GM12878 (cell line): ENCODE measurements at regions not wholly inside any gene's neighbourhood (a gene's known extent, or its start where the extent isn't known, plus 50 kb on each side); places are given as distances from the start of the nearest gene placed in this dataset.

Experiments used
- ATAC-seq: fragments of 200-7000 bp; cut with Tn5 transposase; 3 replicates; pipeline ENCODE4 v1.9.1; 2020; ENCODE audit warnings: mild to moderate bottlenecking, moderate library complexity
- BruUV-seq: library from RNA; stranded (reverse); fragments of 400-500 nt; replicated peaks from 2 replicates; lab custom pipeline; 2021; lab: Mats Ljungman, UMichigan
- CTCF ChIA-PET: fragments of 300-600 bp; sonication (Branson Sonifier 250); formaldehyde crosslinking; extraction: SDS; loops from one replicate; lab custom pipeline; 2021; ENCODE audit warnings: inconsistent platforms; lab: Yijun Ruan, JAX
- POLR2A ChIA-PET: fragments of 350-600 bp; formaldehyde crosslinking; extraction: SDS; loops from one replicate; lab custom pipeline; 2021; ENCODE audit warnings: inconsistent platforms; lab: Charles Lee
- RAD21 ChIA-PET: fragments of 300-600 bp; sonication (Branson Sonifier 250); formaldehyde crosslinking; loops from one replicate; lab custom pipeline; 2023; ENCODE audit warnings: antibody characterized with exemption; ENCODE audit not compliant: unreplicated experiment; lab: Charles Lee
- SMC1A ChIA-PET: fragments of 300-600 bp; sonication (Branson Sonifier 250); formaldehyde crosslinking; loops from one replicate; lab custom pipeline; 2023; ENCODE audit not compliant: unreplicated experiment, uncharacterized antibody; lab: Charles Lee
- DNase-seq: peaks from one replicate; pipeline ENCODE4 v3.0.0-alpha.2; 2011; ENCODE audit warnings: low read depth, low spot score
- FAIRE-seq: peaks from 3 replicates; lab custom pipeline; 2011; peaks lifted over from hg19 to GRCh38; lab: Jason Lieb, UNC
- H2AFZ ChIP-seq: 2 replicates; pipeline ENCODE4 v1.6.0; 2011; ENCODE audit warnings: low read depth, low read length, control low read depth; ENCODE audit not compliant: control insufficient read depth
- H3K27ac ChIP-seq: 2 replicates; pipeline ENCODE4 v1.5.1; 2011; ENCODE audit warnings: control low read depth; ENCODE audit not compliant: control insufficient read depth, insufficient read depth
- H3K27me3 ChIP-seq, 2 experiments: replicated peaks in 1 of 2; 2 replicates each; pipeline versions ENCODE4 v1.6.0 to v1.6.1; 2011; ENCODE audit warnings: low read length in 1 of 2; ENCODE audit not compliant: control insufficient read depth in 2 of 2, insufficient read depth in 2 of 2
- H3K36me3 ChIP-seq, 2 experiments: 2 replicates each; pipeline ENCODE4 v1.5.1; 2011; ENCODE audit warnings: low read length in 1 of 2; ENCODE audit not compliant: control insufficient read depth in 2 of 2, insufficient read depth in 2 of 2
- H3K4me1 ChIP-seq: 2 replicates; pipeline ENCODE4 v1.6.1; 2011; ENCODE audit warnings: mild to moderate bottlenecking, low read length, moderate library complexity, mixed read lengths; ENCODE audit not compliant: control insufficient read depth, insufficient read depth
- H3K4me2 ChIP-seq: 2 replicates; pipeline ENCODE4 v1.6.0; 2011; ENCODE audit warnings: control low read depth; ENCODE audit not compliant: control insufficient read depth, insufficient read depth
- H3K4me3 ChIP-seq: fragments of 200-600 bp; sonication (generic); 2 replicates; pipeline ENCODE4 v1.5.1; 2016
- H3K79me2 ChIP-seq: 2 replicates; pipeline ENCODE4 v1.6.0; 2011; ENCODE audit warnings: low read length; ENCODE audit not compliant: control insufficient read depth, insufficient read depth
- H3K9ac ChIP-seq: 2 replicates; pipeline ENCODE4 v1.8.0; 2011; ENCODE audit warnings: low read length, control low read depth, mixed read lengths; ENCODE audit not compliant: control insufficient read depth, insufficient read depth
- H3K9me3 ChIP-seq: replicated peaks from 3 replicates; pipeline ENCODE4 v1.5.1; 2011; ENCODE audit warnings: mild to moderate bottlenecking, low read length; ENCODE audit not compliant: control insufficient read depth, insufficient read depth
- H4K20me1 ChIP-seq: 2 replicates; pipeline ENCODE4 v1.6.0; 2011; ENCODE audit not compliant: control insufficient read depth, insufficient read depth
- BCL11A ChIP-seq: IDR thresholded peaks from 2 replicates; pipeline ENCODE4 v1.6.1; 2011; ENCODE audit warnings: low read depth, low read length
- BHLHE40 ChIP-seq, 2 experiments: fragments of 450-650 bp in 1 of 2; IDR thresholded peaks; 2 replicates each; pipeline ENCODE4 v1.6.1; 2011 to 2017; ENCODE audit warnings: low read depth in 2 of 2, borderline replicate concordance in 1 of 2, improper control_type of control experiment in 1 of 2, low read length in 1 of 2, mild to moderate bottlenecking in 1 of 2
- ELK1 ChIP-seq: IDR thresholded peaks from 2 replicates; pipeline ENCODE4 v1.6.1; 2012; ENCODE audit warnings: low read depth, low read length, improper control_type of control experiment
- FOS ChIP-seq: IDR thresholded peaks from 3 replicates; pipeline ENCODE4 v1.6.1; 2011; ENCODE audit warnings: borderline replicate concordance; ENCODE audit not compliant: insufficient read length; ENCODE audit errors: extremely low read depth
- MEF2B ChIP-seq: fragments of 450-650 bp; IDR thresholded peaks from 2 replicates; pipeline ENCODE4 v1.6.1; 2018; ENCODE audit warnings: mild to moderate bottlenecking, moderate library complexity; ENCODE audit not compliant: partially characterized antibody, poor library complexity, severe bottlenecking
- MTA3 ChIP-seq: IDR thresholded peaks from 2 replicates; pipeline ENCODE4 v1.6.1; 2012; ENCODE audit warnings: low read length, inconsistent platforms, borderline replicate concordance
- MXI1 ChIP-seq: fragments of 150-350 bp; IDR thresholded peaks from 2 replicates; pipeline ENCODE4 v1.6.1; 2011; ENCODE audit warnings: low read depth, mild to moderate bottlenecking, inconsistent platforms, low read length, improper control_type of control experiment
- NFYA ChIP-seq: IDR thresholded peaks from 2 replicates; pipeline ENCODE4 v1.6.1; 2011; ENCODE audit warnings: low read depth, mild to moderate bottlenecking, low read length, improper control_type of control experiment, borderline replicate concordance
- NR2C1 ChIP-seq: fragments of 450-650 bp; IDR thresholded peaks from 2 replicates; pipeline ENCODE4 v1.6.1; 2017; ENCODE audit warnings: antibody characterized with exemption, mild to moderate bottlenecking, moderate library complexity
- PML ChIP-seq: IDR thresholded peaks from 2 replicates; pipeline ENCODE4 v1.6.1; 2012; ENCODE audit warnings: low read length, inconsistent platforms
- RAD21 ChIP-seq: IDR thresholded peaks from 2 replicates; pipeline ENCODE4 v1.6.1; 2011; ENCODE audit warnings: mild to moderate bottlenecking, low read depth, low read length, moderate library complexity; ENCODE audit not compliant: insufficient read depth
- RB1 ChIP-seq: fragments of 450-650 bp; formaldehyde crosslinking; IDR thresholded peaks from 2 replicates; pipeline ENCODE4 v1.6.1; 2017; ENCODE audit warnings: mild to moderate bottlenecking, borderline replicate concordance
- RCOR1 ChIP-seq: conservative IDR thresholded peaks from 2 replicates; pipeline ENCODE4 v1.6.1; 2012; ENCODE audit warnings: low read depth, low read length, improper control_type of control experiment
- TARDBP ChIP-seq: IDR thresholded peaks from 2 replicates; pipeline ENCODE4 v1.6.1; 2016; ENCODE audit warnings: borderline replicate concordance
- ZBTB11 ChIP-seq: fragments of 450-650 bp; formaldehyde crosslinking; IDR thresholded peaks from 2 replicates; pipeline ENCODE4 v1.5.0; 2022; ENCODE audit warnings: mild to moderate bottlenecking, missing genetic modification characterization
- ZNF384 ChIP-seq: IDR thresholded peaks from 2 replicates; pipeline ENCODE4 v1.6.1; 2012; ENCODE audit warnings: low read depth, mild to moderate bottlenecking, low read length, improper control_type of control experiment, borderline replicate concordance
- ZNF592 ChIP-seq: fragments of 450-650 bp; IDR thresholded peaks from 2 replicates; pipeline ENCODE4 v1.6.1; 2017; ENCODE audit warnings: mild to moderate bottlenecking, moderate library complexity
- WGBS: methylation state at CpG from one replicate; pipeline ENCODE4 v1.1.6; 2016; ENCODE audit warnings: low lambda C conversion rate; ENCODE audit not compliant: insufficient replicate concordance, insufficient coverage; ENCODE audit errors: missing lambda C conversion rate; 5-methylcytosine and 5-hydroxymethylcytosine counted together
- in situ Hi-C: fragments of 300-500 bp; cut with MboI; formaldehyde crosslinking; loops from 9 replicates; pipeline ENCODE4 v1.14.3; 2018; ENCODE audit warnings: mixed read lengths
- intact Hi-C: fragments of 100-400 bp; cut with micrococcal nuclease; formaldehyde crosslinking; loops from one replicate; pipeline ENCODE4 v1.14.2; 2022; ENCODE audit not compliant: unreplicated experiment

GRCh38 chr1:214793708-214794107, 190.7 kb downstream of the CENPF start:
- Histone ChIP-seq H3K27ac (no peak overlapping the region), H3K4me2 (no peak overlapping the region), H3K4me3 (no peak overlapping the region), H3K27me3 (no peaks in the 10 kb centered on the region), H2AFZ (no peak overlapping the region), H3K4me1 (no peaks in the 10 kb centered on the region), H3K9ac (no peak overlapping the region), H3K79me2 (no peaks in the 10 kb centered on the region), H3K36me3 (no peaks in the 10 kb centered on the region), H3K9me3 (no peaks in the 10 kb centered on the region), H4K20me1 (no peaks in the 10 kb centered on the region)
- DNase-seq (no peak), FAIRE-seq (no peak), ATAC-seq (no peak)
- ChIA-PET CTCF (no interaction called here), SMC1A (no interaction called here), RAD21 (no interaction called here), POLR2A (interaction anchor here (0.6 kb wide), 1 partner anchor 537 kb away, joined by 5 read pairs; no protein-coding TSS in a partner anchor)
- intact Hi-C loops (no loop called here), in situ Hi-C loops (no loop called here)
- WGBS: 21% methylated on average over 2 of the region's 2 CpGs
- TF ChIP-seq BCL11A (no peak), MXI1 (no peak), TARDBP (no peak), ZNF592 (no peak), RB1 (no peak), PML (no peak), BHLHE40 (IDR thresholded peaks at IDR 0.05; ENCODE audit: borderline replicate concordance in 1 of 2, low read depth in 2 of 2, low read length in 1 of 2) (no peak), RAD21 (no peak), NR2C1 (no peak), ZNF384 (no peak), NFYA (no peak), FOS (no peak), MEF2B (no peak), MTA3 (no peak), RCOR1 (no peak), ZBTB11 (no peak), ELK1 (no peak)
- BruUV-seq: no TSS peak
